Activated T-helper 1 cell treated with anti-CD3 and anti-CD28 coated beads, Interleukin-12 subunit alpha, Interleukin-12 subunit beta, Interleukin-2, Interleukin-4 antibody, amounts not matched to agents 30 ng/mL and 10 ng/mL and 1 ng/mL, durations not matched to agents 14 hours and 24 hours and 36 hours (primary cell): ENCODE measurements at regions not wholly inside any gene's neighbourhood (a gene's known extent, or its start where the extent isn't known, plus 50 kb on each side); places are given as distances from the start of the nearest gene placed in this dataset.

Source experiments
- DNase-seq: peaks from one replicate; pipeline ENCODE4 v3.0.0; 2021; ENCODE audit warnings: low spot score
- H3K27ac Mint-ChIP-seq: one replicate; pipeline ENCODE4 v1.8.0; 2021; ENCODE audit warnings: mild to moderate bottlenecking, mixed read lengths
- H3K27me3 Mint-ChIP-seq: one replicate; pipeline ENCODE4 v1.8.0; 2022; ENCODE audit warnings: mild to moderate bottlenecking, moderate library complexity, mixed read lengths; ENCODE audit not compliant: insufficient read depth
- H3K36me3 Mint-ChIP-seq: one replicate; pipeline ENCODE4 v1.8.0; 2021; ENCODE audit warnings: low read depth, mixed read lengths
- H3K4me1 Mint-ChIP-seq: one replicate; pipeline ENCODE4 v1.8.0; 2021; ENCODE audit warnings: low read depth, mixed read lengths
- H3K4me3 Mint-ChIP-seq: one replicate; pipeline ENCODE4 v1.8.0; 2021; ENCODE audit warnings: mild to moderate bottlenecking, moderate library complexity, mixed read lengths
- H3K9me3 Mint-ChIP-seq: one replicate; pipeline ENCODE4 v1.8.0; 2021; ENCODE audit warnings: mixed read lengths
- intact Hi-C: fragments of 100-400 bp; cut with micrococcal nuclease; formaldehyde crosslinking; loops from one replicate; pipeline ENCODE4 v1.15.1; 2024

GRCh38 chr18:44392933-44393332 lies 287.8 kb upstream of the SETBP1 start:
- intact Hi-C loops, result no loop called here
- no peak overlapping the region for H3K4me3 Mint-ChIP-seq
- no peaks in the 10 kb centered on the region for H3K9me3 Mint-ChIP-seq

GRCh38 chr18:44393406-44393805 lies 287.3 kb upstream of the SETBP1 start:
- Mint-ChIP-seq H3K27ac (no peak overlapping the region), H3K4me3 (no peak overlapping the region), H3K9me3 (no peaks in the 10 kb centered on the region), H3K27me3 (no peaks in the 10 kb centered on the region), H3K4me1 (no peaks in the 10 kb centered on the region), H3K36me3 (no peaks in the 10 kb centered on the region)
- DNase-seq, result no peak
- intact Hi-C loops, result no loop called here

More at GRCh38 chr18:44392933-44393332, 287.8 kb upstream of the SETBP1 start:
- Mint-ChIP-seq H3K36me3 (no peaks in the 10 kb centered on the region), H3K27ac (no peak overlapping the region), H3K27me3 (no peaks in the 10 kb centered on the region), H3K4me1 (no peaks in the 10 kb centered on the region)
- no peak for DNase-seq

GRCh38 chr18:44396550-44396949 lies 284.1 kb upstream of the SETBP1 start:
- Mint-ChIP-seq H3K4me1 (no peaks in the 10 kb centered on the region), H3K27ac (no peak overlapping the region), H3K27me3 (no peaks in the 10 kb centered on the region), H3K9me3 (no peaks in the 10 kb centered on the region), H3K36me3 (no peaks in the 10 kb centered on the region), H3K4me3 (no peak overlapping the region)
- DNase-seq, result no peak
- intact Hi-C loops, result no loop called here

- intact Hi-C loops, result no loop called here
- H3K4me3 Mint-ChIP-seq, result no peak overlapping the region
- no peaks in the 10 kb centered on the region for H3K36me3 Mint-ChIP-seq
- no peak for DNase-seq
- no peaks in the 10 kb centered on the region for H3K27me3 Mint-ChIP-seq
- H3K4me1 Mint-ChIP-seq, result no peaks in the 10 kb centered on the region
- H3K9me3 Mint-ChIP-seq, result no peaks in the 10 kb centered on the region
- H3K27ac Mint-ChIP-seq, result no peak overlapping the region
Measured at GRCh38 chr18:44409071-44409470, 271.6 kb upstream of the SETBP1 start.

GRCh38 chr18:44409515-44409914 lies 271.2 kb upstream of the SETBP1 start:
- no peaks in the 10 kb centered on the region for H3K36me3 Mint-ChIP-seq

GRCh38 chr18:44410740-44411139 lies 269.9 kb upstream of the SETBP1 start:
- Mint-ChIP-seq H3K4me3 (no peak overlapping the region), H3K27me3 (no peaks in the 10 kb centered on the region), H3K36me3 (no peaks in the 10 kb centered on the region), H3K4me1 (no peaks in the 10 kb centered on the region), H3K9me3 (no peaks in the 10 kb centered on the region), H3K27ac (no peak overlapping the region)
- no peak for DNase-seq
- intact Hi-C loops, result no loop called here

More at GRCh38 chr18:44409515-44409914, 271.2 kb upstream of the SETBP1 start:
- intact Hi-C loops, result no loop called here
- Mint-ChIP-seq H3K4me1 (no peaks in the 10 kb centered on the region), H3K27me3 (no peaks in the 10 kb centered on the region), H3K27ac (no peak overlapping the region), H3K9me3 (no peaks in the 10 kb centered on the region), H3K4me3 (no peak overlapping the region)
- no peak for DNase-seq

GRCh38 chr18:44411262-44411905 lies 269.3 kb upstream of the SETBP1 start:
- DNase-seq, result no peak
- intact Hi-C loops, result no loop called here
- Mint-ChIP-seq H3K27me3 (no peaks in the 10 kb centered on the region), H3K27ac (no peak overlapping the region), H3K9me3 (no peaks in the 10 kb centered on the region), H3K36me3 (no peaks in the 10 kb centered on the region), H3K4me1 (no peaks in the 10 kb centered on the region), H3K4me3 (no peak overlapping the region)

GRCh38 chr18:44411976-44412375 lies 268.7 kb upstream of the SETBP1 start:
- Mint-ChIP-seq H3K27me3 (no peaks in the 10 kb centered on the region), H3K36me3 (no peaks in the 10 kb centered on the region), H3K27ac (no peak overlapping the region), H3K9me3 (no peaks in the 10 kb centered on the region), H3K4me3 (no peak overlapping the region), H3K4me1 (no peaks in the 10 kb centered on the region)
- intact Hi-C loops, result no loop called here
- no peak for DNase-seq

GRCh38 chr18:44423814-44424644 lies 256.7 kb upstream of the SETBP1 start:
- intact Hi-C loops, result no loop called here
- H3K9me3 Mint-ChIP-seq, result peaks cover 12% of the 10 kb centered on the region
- H3K4me3 Mint-ChIP-seq, result no peak overlapping the region

GRCh38 chr18:44424645-44425035 lies 256.0 kb upstream of the SETBP1 start:
- Mint-ChIP-seq H3K9me3 (peaks cover 8% of the 10 kb centered on the region), H3K4me3 (no peak overlapping the region), H3K4me1 (no peaks in the 10 kb centered on the region), H3K27me3 (no peaks in the 10 kb centered on the region), H3K36me3 (no peaks in the 10 kb centered on the region), H3K27ac (no peak overlapping the region)
- no peak for DNase-seq
- intact Hi-C loops, result no loop called here

More at GRCh38 chr18:44423814-44424644, 256.7 kb upstream of the SETBP1 start:
- no peaks in the 10 kb centered on the region for H3K36me3 Mint-ChIP-seq
- H3K27ac Mint-ChIP-seq, result no peak overlapping the region
- no peaks in the 10 kb centered on the region for H3K27me3 Mint-ChIP-seq
- H3K4me1 Mint-ChIP-seq, result no peaks in the 10 kb centered on the region
- no peak for DNase-seq

- no peak overlapping the region for H3K4me3 Mint-ChIP-seq
- H3K9me3 Mint-ChIP-seq, result peaks cover 8% of the 10 kb centered on the region
- no peaks in the 10 kb centered on the region for H3K27me3 Mint-ChIP-seq
- no peaks in the 10 kb centered on the region for H3K36me3 Mint-ChIP-seq
- no peak for DNase-seq
- no peaks in the 10 kb centered on the region for H3K4me1 Mint-ChIP-seq
- no peak overlapping the region for H3K27ac Mint-ChIP-seq
- intact Hi-C loops, result no loop called here
Measured at GRCh38 chr18:44425161-44425560, 255.5 kb upstream of the SETBP1 start.

- H3K27ac Mint-ChIP-seq, result no peak overlapping the region
- H3K36me3 Mint-ChIP-seq, result no peaks in the 10 kb centered on the region
- H3K4me3 Mint-ChIP-seq, result no peak overlapping the region
- H3K27me3 Mint-ChIP-seq, result no peaks in the 10 kb centered on the region
- H3K4me1 Mint-ChIP-seq, result no peaks in the 10 kb centered on the region
- no peaks in the 10 kb centered on the region for H3K9me3 Mint-ChIP-seq
- intact Hi-C loops, result no loop called here
- no peak for DNase-seq
Measured at GRCh38 chr18:44437603-44438002, 243.1 kb upstream of the SETBP1 start.

- DNase-seq, result no peak
- no peaks in the 10 kb centered on the region for H3K4me1 Mint-ChIP-seq
- H3K4me3 Mint-ChIP-seq, result no peak overlapping the region
- intact Hi-C loops, result no loop called here
- H3K27me3 Mint-ChIP-seq, result no peaks in the 10 kb centered on the region
- no peaks in the 10 kb centered on the region for H3K9me3 Mint-ChIP-seq
- H3K36me3 Mint-ChIP-seq, result no peaks in the 10 kb centered on the region
- no peak overlapping the region for H3K27ac Mint-ChIP-seq
Measured at GRCh38 chr18:44450226-44450625, 230.5 kb upstream of the SETBP1 start.
